ENCODE measurements at regions not wholly inside any gene's neighbourhood (a gene's known extent, or its start where the extent isn't known, plus 50 kb on each side); places are given as distances from the start of the nearest gene placed in this dataset.

DNA sequence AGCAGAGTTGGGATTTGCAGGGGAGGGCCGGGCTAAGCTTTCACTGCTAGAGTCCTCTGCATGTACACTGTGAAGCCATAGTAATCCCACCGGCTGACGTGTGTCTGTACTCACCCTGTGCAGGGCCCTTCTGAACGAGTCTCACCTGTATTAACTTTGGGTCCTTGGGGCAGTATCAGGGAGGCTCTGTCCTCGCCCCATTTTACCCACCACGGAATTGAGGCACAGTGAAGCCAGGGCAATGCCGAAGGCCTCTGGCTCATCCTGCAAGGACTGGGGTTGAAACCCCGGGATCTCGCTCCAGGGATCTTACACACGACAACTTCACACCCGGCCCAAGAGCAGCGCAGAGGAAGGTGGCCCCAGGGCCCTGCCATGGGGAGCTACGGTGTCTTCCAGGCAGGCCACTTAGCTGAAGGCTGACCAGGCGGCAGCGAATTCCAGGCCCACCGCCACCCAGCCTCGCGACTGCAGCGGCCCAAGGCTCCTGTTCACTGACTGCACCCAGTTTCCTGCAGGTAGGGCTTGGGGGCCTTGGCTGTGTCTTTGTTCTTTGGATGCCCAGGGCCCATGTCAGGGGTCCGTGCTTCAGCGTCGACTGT is 75.5 kb upstream of the ADRA2C start:
- Histone ChIP-seq H3K9ac (no peak overlapping the region), H3K27ac (no peak overlapping the region), H3K4me2 (no peak overlapping the region), H4K20me1 (ENCODE audit: low read depth) (no peaks in the 10 kb centered on the region), H3F3A (ENCODE audit: low read depth) (no peaks in the 10 kb centered on the region), H2AFZ (replicated peaks) (no peak overlapping the region), H3K4me1 (no peaks in the 10 kb centered on the region), H3K9me3 (ENCODE audit: low read depth) (no peaks in the 10 kb centered on the region), H3K4me3 (no peak overlapping the region), H3K27me3 (no peaks in the 10 kb centered on the region), H3K36me3 (no peaks in the 10 kb centered on the region), H3K79me2 (ENCODE audit: low read depth) (no peaks in the 10 kb centered on the region)
- no peak for DNase-seq (ENCODE audit: low spot score)
- no peak for TF ChIP-seq CTCF (IDR thresholded peaks at IDR 0.05)
- TF ChIP-seq EZH2phosphoT487 (IDR thresholded peaks at IDR 0.05) = no peak
- TF ChIP-seq EZH2 (IDR thresholded peaks at IDR 0.05) = no peak
- no peak overlapping the region for H3K4me3 Mint-ChIP-seq
- H3K36me3 Mint-ChIP-seq = no peaks in the 10 kb centered on the region
- H3K4me1 Mint-ChIP-seq = no peaks in the 10 kb centered on the region
- H3K27me3 Mint-ChIP-seq (ENCODE audit: insufficient read depth, low read depth) = peaks cover 3% of the 10 kb centered on the region
- H3K27ac Mint-ChIP-seq = no peak overlapping the region
- H3K9me3 Mint-ChIP-seq = peaks cover 5% of the 10 kb centered on the region

GRCh38 chr4:3689576-3690550 is 76.3 kb upstream of the ADRA2C start:
- Histone ChIP-seq H3K4me1 (no peaks in the 10 kb centered on the region), H3K4me2 (no peak overlapping the region), H3K4me3 (no peak overlapping the region), H3K79me2 (ENCODE audit: low read depth) (no peaks in the 10 kb centered on the region), H3F3A (ENCODE audit: low read depth) (no peaks in the 10 kb centered on the region), H3K9me3 (ENCODE audit: low read depth) (no peaks in the 10 kb centered on the region), H3K36me3 (no peaks in the 10 kb centered on the region), H3K27me3 (no peaks in the 10 kb centered on the region), H3K27ac (no peak overlapping the region), H2AFZ (replicated peaks) (no peak overlapping the region), H4K20me1 (ENCODE audit: low read depth) (no peaks in the 10 kb centered on the region), H3K9ac (no peak overlapping the region)
- Mint-ChIP-seq H3K27me3 (ENCODE audit: insufficient read depth, low read depth) (peaks cover 3% of the 10 kb centered on the region), H3K27ac (no peak overlapping the region), H3K36me3 (no peaks in the 10 kb centered on the region), H3K4me1 (no peaks in the 10 kb centered on the region), H3K4me3 (no peak overlapping the region), H3K9me3 (no peaks in the 10 kb centered on the region)
- TF ChIP-seq EZH2phosphoT487 (IDR thresholded peaks at IDR 0.05) (no peak), CTCF (IDR thresholded peaks at IDR 0.05) (no peak), EZH2 (IDR thresholded peaks at IDR 0.05) (no peak)
- DNase-seq (ENCODE audit: low spot score) = no peak

GRCh38 chr4:3689006-3689405 is 77.2 kb upstream of the ADRA2C start:
- no peaks in the 10 kb centered on the region for H3K4me1 Mint-ChIP-seq
- no peak overlapping the region for H3K27ac ChIP-seq
- no peaks in the 10 kb centered on the region for H3K79me2 ChIP-seq (ENCODE audit: low read depth)
- H3F3A ChIP-seq (ENCODE audit: low read depth) = no peaks in the 10 kb centered on the region
- H3K4me2 ChIP-seq = no peak overlapping the region
- H3K9me3 ChIP-seq (ENCODE audit: low read depth) = no peaks in the 10 kb centered on the region
- peaks cover 6% of the 10 kb centered on the region for H3K27me3 Mint-ChIP-seq (ENCODE audit: insufficient read depth, low read depth)
- H3K27ac Mint-ChIP-seq = no peak overlapping the region
- H4K20me1 ChIP-seq (ENCODE audit: low read depth) = no peaks in the 10 kb centered on the region
- no peaks in the 10 kb centered on the region for H3K27me3 ChIP-seq
- no peak overlapping the region for H3K9ac ChIP-seq
- no peak overlapping the region for H3K4me3 Mint-ChIP-seq
- DNase-seq (ENCODE audit: low spot score) = no peak
- H3K36me3 ChIP-seq = no peaks in the 10 kb centered on the region
- TF ChIP-seq CTCF (IDR thresholded peaks at IDR 0.05) = no peak
- no peak for TF ChIP-seq EZH2 (IDR thresholded peaks at IDR 0.05)
- no peak for TF ChIP-seq EZH2phosphoT487 (IDR thresholded peaks at IDR 0.05)
- H3K9me3 Mint-ChIP-seq = no peaks in the 10 kb centered on the region
- no peaks in the 10 kb centered on the region for H3K4me1 ChIP-seq
- no peak overlapping the region for H2AFZ ChIP-seq (replicated peaks)
- H3K36me3 Mint-ChIP-seq = no peaks in the 10 kb centered on the region
- H3K4me3 ChIP-seq = no peak overlapping the region
